Smooth muscle cell (in vitro differentiated cells): ENCODE measurements at regions not wholly inside any gene's neighbourhood (a gene's known extent, or its start where the extent isn't known, plus 50 kb on each side); places are given as distances from the start of the nearest gene placed in this dataset.

Experiments
- DNase-seq: peaks from one replicate; lab custom pipeline; 2025; ENCODE audit not compliant: unreplicated experiment; lab: John Stamatoyannopoulos, UW
- H2AFZ ChIP-seq: fragments of 200-600 bp; sonication (generic); 2 replicates; pipeline ENCODE4 v1.6.0; 2016; ENCODE audit warnings: antibody characterized with exemption, low read depth, mild to moderate bottlenecking
- H3F3A ChIP-seq: fragments of 200-600 bp; sonication (generic); 2 replicates; pipeline ENCODE4 v1.6.0; 2017; ENCODE audit warnings: antibody characterized with exemption, low read depth
- H3K27ac ChIP-seq: fragments of 200-600 bp; sonication (generic); 2 replicates; pipeline ENCODE4 v1.5.1; 2016; ENCODE audit warnings: low read depth, mild to moderate bottlenecking
- H3K27me3 ChIP-seq: fragments of 200-600 bp; sonication (generic); 2 replicates; pipeline ENCODE4 v1.6.1; 2016; ENCODE audit warnings: low read depth, mild to moderate bottlenecking
- H3K36me3 ChIP-seq: fragments of 200-600 bp; sonication (generic); 2 replicates; pipeline ENCODE4 v1.5.1; 2016; ENCODE audit warnings: low read depth
- H3K4me1 ChIP-seq: fragments of 200-600 bp; sonication (generic); 2 replicates; pipeline ENCODE4 v1.5.1; 2016; ENCODE audit warnings: low read depth
- H3K4me2 ChIP-seq: fragments of 200-600 bp; sonication (generic); 2 replicates; pipeline ENCODE4 v1.6.0; 2016; ENCODE audit warnings: mild to moderate bottlenecking
- H3K4me3 ChIP-seq: fragments of 200-600 bp; sonication (generic); 2 replicates; pipeline ENCODE4 v1.5.1; 2016; ENCODE audit warnings: mild to moderate bottlenecking
- H3K79me2 ChIP-seq: fragments of 200-600 bp; sonication (generic); 2 replicates; pipeline ENCODE4 v1.6.0; 2016; ENCODE audit warnings: low read depth, mild to moderate bottlenecking
- H3K9ac ChIP-seq: fragments of 200-600 bp; sonication (generic); 2 replicates; pipeline ENCODE4 v1.6.0; 2016; ENCODE audit warnings: low read depth
- H3K9me3 ChIP-seq: fragments of 200-600 bp; sonication (generic); replicated peaks from 2 replicates; pipeline ENCODE4 v1.5.1; 2016; ENCODE audit warnings: low read depth
- H4K20me1 ChIP-seq: fragments of 200-600 bp; sonication (generic); 2 replicates; pipeline ENCODE4 v1.6.0; 2016; ENCODE audit warnings: low read depth
- CTCF ChIP-seq: fragments of 200-600 bp; sonication (generic); IDR thresholded peaks from 2 replicates; pipeline ENCODE4 v1.5.1; 2017; ENCODE audit warnings: borderline replicate concordance, mild to moderate bottlenecking, antibody characterized with exemption; ENCODE audit not compliant: insufficient read depth, poor library complexity, severe bottlenecking
- WGBS: methylation state at CpG from one replicate; pipeline ENCODE4 v1.1.7; 2016; ENCODE audit warnings: low lambda C conversion rate; 5-methylcytosine and 5-hydroxymethylcytosine counted together

- Histone ChIP-seq H4K20me1 (no peaks in the 10 kb centered on the region), H3K9ac (no peak overlapping the region), H3K4me3 (no peak overlapping the region), H3K36me3 (no peaks in the 10 kb centered on the region), H3K4me2 (no peak overlapping the region), H3K79me2 (no peaks in the 10 kb centered on the region), H3K27ac (no peak overlapping the region), H3K9me3 (no peaks in the 10 kb centered on the region), H3K27me3 (peaks cover 5% of the 10 kb centered on the region), H3F3A (no peaks in the 10 kb centered on the region), H2AFZ (no peak overlapping the region), H3K4me1 (no peaks in the 10 kb centered on the region)
- DNase-seq: no peak
- WGBS: 79% methylated on average over 2 of the region's 2 CpGs
- TF ChIP-seq CTCF: no peak
Observed at GRCh38 chr1:230501242-230501641, 75.1 kb upstream of the PGBD5 start.

- Histone ChIP-seq H3K36me3 (no peaks in the 10 kb centered on the region), H3K4me2 (no peak overlapping the region), H2AFZ (no peak overlapping the region), H3K4me1 (no peaks in the 10 kb centered on the region), H3K9me3 (no peaks in the 10 kb centered on the region), H3K9ac (no peak overlapping the region), H3K27ac (no peak overlapping the region), H4K20me1 (no peaks in the 10 kb centered on the region), H3K27me3 (peaks cover 15% of the 10 kb centered on the region), H3K79me2 (no peaks in the 10 kb centered on the region), H3K4me3 (no peak overlapping the region), H3F3A (no peaks in the 10 kb centered on the region)
- WGBS: 86% methylated on average over 3 of the region's 3 CpGs
- TF ChIP-seq CTCF: no peak
- no peak for DNase-seq
Observed at GRCh38 chr1:230500063-230500462, 73.9 kb upstream of the PGBD5 start.

GRCh38 chr1:230499496-230499895 lies 73.4 kb upstream of the PGBD5 start:
- peaks cover 16% of the 10 kb centered on the region for H3K27me3 ChIP-seq
- H3K27ac ChIP-seq: no peak overlapping the region
- no peak overlapping the region for H3K4me3 ChIP-seq
- H3K9me3 ChIP-seq: no peaks in the 10 kb centered on the region
- DNase-seq: no peak
- no peak overlapping the region for H3K4me2 ChIP-seq
- H3K36me3 ChIP-seq: no peaks in the 10 kb centered on the region
- H3F3A ChIP-seq: no peaks in the 10 kb centered on the region
- no peaks in the 10 kb centered on the region for H3K79me2 ChIP-seq
- WGBS: 89% methylated on average over 4 of the region's 4 CpGs
- H2AFZ ChIP-seq: no peak overlapping the region
- TF ChIP-seq CTCF: no peak
- no peak overlapping the region for H3K9ac ChIP-seq
- H4K20me1 ChIP-seq: no peaks in the 10 kb centered on the region
- no peaks in the 10 kb centered on the region for H3K4me1 ChIP-seq

GRCh38 chr1:230498704-230499103 lies 72.6 kb upstream of the PGBD5 start:
- H3K9me3 ChIP-seq: no peaks in the 10 kb centered on the region
- H3K36me3 ChIP-seq: no peaks in the 10 kb centered on the region
- TF ChIP-seq CTCF: no peak
- H4K20me1 ChIP-seq: no peaks in the 10 kb centered on the region
- H3K4me1 ChIP-seq: no peaks in the 10 kb centered on the region
- H3K9ac ChIP-seq: no peak overlapping the region
- WGBS: 89% methylated on average over 6 of the region's 6 CpGs
- no peak overlapping the region for H3K4me2 ChIP-seq
- no peak overlapping the region for H3K4me3 ChIP-seq
- DNase-seq: no peak
- H3F3A ChIP-seq: no peaks in the 10 kb centered on the region
- no peak overlapping the region for H3K27ac ChIP-seq
- H3K27me3 ChIP-seq: peaks cover 24% of the 10 kb centered on the region
- no peaks in the 10 kb centered on the region for H3K79me2 ChIP-seq
- H2AFZ ChIP-seq: no peak overlapping the region
